ENCODE measurements at regions not wholly inside any gene's neighbourhood (a gene's known extent, or its start where the extent isn't known, plus 50 kb on each side); places are given as distances from the start of the nearest gene placed in this dataset.
"Not testable (repeated sequence)": the region's sequence is repeated elsewhere in the genome, so short reads cannot be mapped to it uniquely, and the experiment has no call there.

DNA sequence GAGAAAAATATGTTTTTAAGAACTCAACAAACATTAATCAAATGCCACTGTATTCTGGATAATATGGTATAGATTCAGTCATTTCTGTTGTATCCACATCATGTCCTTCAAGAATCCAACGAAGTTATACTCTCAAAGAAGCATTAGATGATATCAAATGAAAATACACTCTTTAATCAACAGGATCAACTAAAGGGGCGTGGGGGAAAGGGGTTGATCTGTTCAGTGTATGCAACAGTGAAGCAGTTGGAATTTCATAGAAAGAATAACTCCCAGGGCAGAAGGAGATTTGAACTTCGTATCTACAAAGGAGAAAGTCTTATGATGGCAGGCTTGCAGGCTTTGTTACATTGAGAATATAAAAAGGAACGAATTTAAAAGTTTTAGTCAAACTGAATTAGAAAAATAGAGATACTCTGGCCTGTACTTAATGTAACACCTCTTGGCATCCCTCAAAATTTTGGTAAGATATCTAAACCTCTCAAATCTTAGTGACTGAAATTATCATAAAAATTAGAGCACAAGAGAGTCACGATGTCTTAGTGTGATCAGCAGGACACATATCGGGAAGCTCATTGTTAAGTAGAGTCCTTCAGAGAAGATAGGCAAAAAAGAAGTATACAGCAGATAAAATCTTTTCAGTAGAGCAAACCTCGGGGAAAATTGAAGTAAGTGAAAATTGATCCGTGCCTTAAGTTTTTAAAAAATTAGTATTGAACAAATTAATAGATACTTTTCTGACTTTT lies 431.4 kb downstream of the KCNJ18 start:
- Histone ChIP-seq H3K4me3 (no peak overlapping the region), H3K9me3 (peaks cover 0 to 6% of the 10 kb centered on the region in 2 donors), H3K36me3 (no peaks in the 10 kb centered on the region), H3K27ac (no peak overlapping the region), H3K4me1 (no peaks in the 10 kb centered on the region), H3K27me3 (no peaks in the 10 kb centered on the region)
- 40 to 43% methylated on average over 8 of the region's 8 CpGs for WGBS, 2 donors (ENCODE audit: low coverage in 1 of 2)
- TF ChIP-seq POLR2AphosphoS5 (IDR thresholded peaks at IDR 0.05) = no peak
- TF ChIP-seq CTCF (IDR thresholded peaks at IDR 0.05) = no peak
- no peak for TF ChIP-seq POLR2A (IDR thresholded peaks at IDR 0.05)
- TF ChIP-seq EP300 (IDR thresholded peaks at IDR 0.05; ENCODE audit: low read depth) = no peak
- no peak for DNase-seq
- in situ Hi-C loops (cut with MboI; ENCODE audit: low pct_ligation_motif_present in 1 of 4, low pct_unique_long_range_greater_than_20kb in 1 of 4, low sequenced_read_pairs in 3 of 4) = no loop called here
- intact Hi-C loops (cut with DNase I; ENCODE audit: low total_unique reads) = no loop called here

DNA sequence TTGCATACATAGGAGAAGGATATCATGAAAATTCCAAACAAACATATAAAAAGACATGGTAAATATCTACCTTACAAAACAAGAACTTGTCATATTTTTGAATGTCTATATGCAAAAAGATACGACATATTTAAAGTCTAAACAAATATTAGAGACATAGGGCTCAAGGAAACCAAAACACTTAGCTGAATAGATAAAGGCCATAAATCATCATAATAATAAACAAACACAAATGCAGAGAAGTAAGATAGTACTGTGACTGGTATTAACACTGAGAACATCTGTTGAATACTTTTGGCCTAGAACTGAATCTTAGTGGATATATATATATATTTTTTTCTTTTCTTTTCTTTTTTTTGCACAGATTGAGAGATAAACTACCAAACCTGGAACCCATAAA lies 435.8 kb downstream of the KCNJ18 start:
- TF ChIP-seq POLR2AphosphoS5 (IDR thresholded peaks at IDR 0.05) (no peak), CTCF (IDR thresholded peaks at IDR 0.05) (no peak)
- H3K27me3 ChIP-seq = no peaks in the 10 kb centered on the region
- H3K9me3 ChIP-seq = peaks cover 9 to 17% of the 10 kb centered on the region in 2 donors
- H3K36me3 ChIP-seq = no peaks in the 10 kb centered on the region
- 71 to 81% methylated on average over 1 of the region's 1 CpG for WGBS, 2 donors (ENCODE audit: low coverage in 1 of 2)
- DNase-seq = no peak
- no peaks in the 10 kb centered on the region for H3K4me1 ChIP-seq
- no peak overlapping the region for H3K27ac ChIP-seq
- in situ Hi-C loops (cut with MboI; ENCODE audit: low pct_ligation_motif_present in 1 of 4, low pct_unique_long_range_greater_than_20kb in 1 of 4, low sequenced_read_pairs in 3 of 4) (no loop called here), intact Hi-C loops (cut with DNase I; ENCODE audit: low total_unique reads) (no loop called here)
- no peak overlapping the region for H3K4me3 ChIP-seq

GRCh38 chr17:22128723-22129122 lies 436.4 kb downstream of the KCNJ18 start:
- Histone ChIP-seq H3K27me3 (no peaks in the 10 kb centered on the region), H3K36me3 (no peaks in the 10 kb centered on the region), H3K4me1 (no peaks in the 10 kb centered on the region), H3K27ac (no peak overlapping the region), H3K9me3 (peaks cover 9 to 14% of the 10 kb centered on the region in 2 donors), H3K4me3 (no peak overlapping the region)
- WGBS, 2 donors (ENCODE audit: low coverage in 1 of 2) = 80 to 93% methylated on average over 1 of the region's 1 CpG
- in situ Hi-C loops (cut with MboI; ENCODE audit: low pct_ligation_motif_present in 1 of 4, low pct_unique_long_range_greater_than_20kb in 1 of 4, low sequenced_read_pairs in 3 of 4) (no loop called here), intact Hi-C loops (cut with DNase I; ENCODE audit: low total_unique reads) (no loop called here)
- no peak for DNase-seq
- TF ChIP-seq EP300 (IDR thresholded peaks at IDR 0.05; ENCODE audit: low read depth) = no peak
- no peak for TF ChIP-seq POLR2A (IDR thresholded peaks at IDR 0.05)
- TF ChIP-seq CTCF (IDR thresholded peaks at IDR 0.05) = no peak

DNA sequence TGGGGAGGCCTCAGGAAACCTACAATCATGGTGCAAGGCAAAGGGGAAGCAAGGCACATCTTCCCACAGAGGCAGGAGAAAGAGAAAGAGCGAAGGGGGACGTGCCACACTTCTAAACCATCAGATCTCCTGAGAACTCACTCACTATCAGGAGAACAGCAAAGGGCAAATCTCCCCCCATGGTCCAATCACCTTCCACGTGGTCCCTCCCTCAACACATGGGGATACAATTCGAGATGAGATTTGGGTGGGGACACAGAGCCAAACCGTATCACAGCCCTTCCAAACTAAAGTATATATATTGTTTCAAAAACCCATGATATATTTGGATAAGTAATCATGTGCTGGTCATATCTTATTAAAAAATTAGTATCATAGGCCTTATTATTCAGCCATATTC lies 437.6 kb downstream of the KCNJ18 start:
- not testable (repeated sequence) for H3K27ac ChIP-seq

DNA sequence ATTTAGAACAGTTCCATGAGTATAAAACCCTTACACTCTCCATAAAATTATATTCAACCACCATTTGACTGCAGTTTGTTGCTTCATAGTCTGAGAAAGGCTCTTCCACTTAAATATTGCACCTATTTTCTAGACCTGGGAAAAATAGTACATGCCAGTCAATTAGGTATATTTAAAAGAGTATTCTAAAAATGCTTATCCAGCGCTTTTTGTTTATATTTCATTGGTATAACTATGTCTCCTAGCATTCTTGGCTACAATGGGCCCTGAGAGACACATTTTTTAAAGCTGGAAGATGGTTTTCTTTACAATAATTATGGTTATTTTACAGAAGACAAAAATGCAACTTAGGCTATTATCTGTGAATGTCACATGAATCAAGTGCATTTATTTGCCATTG lies 439.4 kb downstream of the KCNJ18 start:
- H3K9me3 ChIP-seq = peaks cover 13 to 16% of the 10 kb centered on the region in 2 donors
- H3K27me3 ChIP-seq = no peaks in the 10 kb centered on the region
- in situ Hi-C loops (cut with MboI; ENCODE audit: low pct_ligation_motif_present in 1 of 4, low pct_unique_long_range_greater_than_20kb in 1 of 4, low sequenced_read_pairs in 3 of 4) = no loop called here
- no peak overlapping the region for H3K27ac ChIP-seq
- WGBS, 2 donors (ENCODE audit: low coverage in 1 of 2) = 13 to 14% methylated on average over 1 of the region's 1 CpG
- H3K4me1 ChIP-seq = no peaks in the 10 kb centered on the region
- DNase-seq = no peak
- intact Hi-C loops (cut with DNase I; ENCODE audit: low total_unique reads) = loop anchor here (10.0 kb wide), 1 partner anchor 63 kb away; no protein-coding TSS in a partner anchor
- H3K4me3 ChIP-seq = no peak overlapping the region
- no peak for TF ChIP-seq POLR2AphosphoS5 (IDR thresholded peaks at IDR 0.05)
- no peak for TF ChIP-seq CTCF (IDR thresholded peaks at IDR 0.05)
- no peak for TF ChIP-seq POLR2A (IDR thresholded peaks at IDR 0.05)
- no peaks in the 10 kb centered on the region for H3K36me3 ChIP-seq

More for the DNA sequence above, 437.6 kb downstream of the KCNJ18 start:
- peaks cover 9 to 11% of the 10 kb centered on the region in 2 donors for H3K9me3 ChIP-seq
- H3K4me1 ChIP-seq; H3K27me3 ChIP-seq; DNase-seq; H3K4me3 ChIP-seq; H3K36me3 ChIP-seq; in situ Hi-C loops (cut with MboI; ENCODE audit: low pct_ligation_motif_present in 1 of 4, low pct_unique_long_range_greater_than_20kb in 1 of 4, low sequenced_read_pairs in 3 of 4): not testable (repeated sequence)
- intact Hi-C loops (cut with DNase I; ENCODE audit: low total_unique reads) = loop anchor here (10.0 kb wide), 1 partner anchor 65 kb away; no protein-coding TSS in a partner anchor
- WGBS, 2 donors (ENCODE audit: low coverage in 1 of 2) = 35 to 39% methylated on average over 5 of the region's 5 CpGs
